T-helper 2 cell treated with Interferon-gamma antibody and Interleukin-4, amounts not matched to agents 5 μg/mL and 100 μg/mL, for 36 hours (primary cell): ENCODE measurements at regions not wholly inside any gene's neighbourhood (a gene's known extent, or its start where the extent isn't known, plus 50 kb on each side); places are given as distances from the start of the nearest gene placed in this dataset.
"Not testable (repeated sequence)": the region's sequence is repeated elsewhere in the genome, so short reads cannot be mapped to it uniquely, and the experiment has no call there.

Experiments
- DNase-seq: peaks from one replicate; pipeline ENCODE4 v3.0.0; 2021; ENCODE audit warnings: low spot score
- H3K27ac Mint-ChIP-seq: one replicate; pipeline ENCODE4 v1.8.0; 2021; ENCODE audit warnings: mild to moderate bottlenecking, mixed read lengths
- H3K27me3 Mint-ChIP-seq: one replicate; pipeline ENCODE4 v1.8.0; 2021; ENCODE audit warnings: low read depth, mixed read lengths
- H3K36me3 Mint-ChIP-seq: one replicate; pipeline ENCODE4 v1.8.0; 2021; ENCODE audit warnings: low read depth, mixed read lengths
- H3K4me1 Mint-ChIP-seq: one replicate; pipeline ENCODE4 v1.8.0; 2021; ENCODE audit warnings: low read depth, mixed read lengths
- H3K4me3 Mint-ChIP-seq: one replicate; pipeline ENCODE4 v1.8.0; 2022; ENCODE audit warnings: mild to moderate bottlenecking, moderate library complexity, mixed read lengths
- H3K9me3 Mint-ChIP-seq: one replicate; pipeline ENCODE4 v1.8.0; 2021; ENCODE audit warnings: mixed read lengths

DNA sequence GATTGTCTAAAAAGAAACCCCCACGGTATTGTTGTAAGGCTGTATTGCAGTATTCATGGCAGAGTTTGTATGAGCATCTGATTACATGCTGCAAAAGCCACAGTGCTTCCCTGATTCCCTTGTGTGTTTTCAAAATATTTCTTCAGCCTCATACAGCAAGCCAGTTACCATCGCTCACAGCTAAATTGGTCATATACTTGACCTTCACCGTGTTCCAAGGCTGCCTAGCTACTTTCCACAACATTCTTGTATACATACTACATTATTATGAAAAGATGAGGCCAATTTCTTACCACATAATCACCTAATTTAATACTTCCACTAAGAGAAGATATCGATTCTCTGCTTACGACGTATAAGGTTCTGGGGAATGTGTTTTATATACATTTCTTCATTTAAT is 576.3 kb upstream of the CNTNAP5 start:
- no peaks in the 10 kb centered on the region for H3K27me3 Mint-ChIP-seq
- H3K4me3 Mint-ChIP-seq, result no peak overlapping the region
- peaks cover 31% of the 10 kb centered on the region for H3K9me3 Mint-ChIP-seq
- H3K4me1 Mint-ChIP-seq, result no peaks in the 10 kb centered on the region
- DNase-seq, result no peak
- H3K36me3 Mint-ChIP-seq, result no peaks in the 10 kb centered on the region
- no peak overlapping the region for H3K27ac Mint-ChIP-seq

DNA sequence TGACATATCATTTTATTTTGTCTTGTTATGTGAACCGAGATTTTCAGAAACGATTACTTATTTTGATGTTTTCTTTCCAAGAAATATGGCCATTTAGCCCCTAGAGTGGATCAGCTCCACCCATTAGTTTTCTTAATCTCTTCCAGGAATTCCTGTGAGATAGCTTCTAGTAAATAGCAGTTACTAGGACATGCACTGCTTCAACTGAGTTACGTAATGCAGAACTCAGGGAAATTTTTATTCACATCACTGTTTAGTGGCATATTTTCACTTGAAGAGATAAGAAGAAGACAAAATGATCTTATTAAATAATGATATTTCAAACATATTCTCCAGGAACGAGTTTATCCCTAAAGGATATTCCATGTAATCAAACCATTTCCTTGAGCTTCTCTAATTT is 573.5 kb upstream of the CNTNAP5 start:
- DNase-seq, result no peak
- Mint-ChIP-seq H3K36me3 (no peaks in the 10 kb centered on the region), H3K4me1 (no peaks in the 10 kb centered on the region), H3K27ac (no peak overlapping the region), H3K27me3 (no peaks in the 10 kb centered on the region), H3K4me3 (no peak overlapping the region), H3K9me3 (peaks cover 39% of the 10 kb centered on the region)

DNA sequence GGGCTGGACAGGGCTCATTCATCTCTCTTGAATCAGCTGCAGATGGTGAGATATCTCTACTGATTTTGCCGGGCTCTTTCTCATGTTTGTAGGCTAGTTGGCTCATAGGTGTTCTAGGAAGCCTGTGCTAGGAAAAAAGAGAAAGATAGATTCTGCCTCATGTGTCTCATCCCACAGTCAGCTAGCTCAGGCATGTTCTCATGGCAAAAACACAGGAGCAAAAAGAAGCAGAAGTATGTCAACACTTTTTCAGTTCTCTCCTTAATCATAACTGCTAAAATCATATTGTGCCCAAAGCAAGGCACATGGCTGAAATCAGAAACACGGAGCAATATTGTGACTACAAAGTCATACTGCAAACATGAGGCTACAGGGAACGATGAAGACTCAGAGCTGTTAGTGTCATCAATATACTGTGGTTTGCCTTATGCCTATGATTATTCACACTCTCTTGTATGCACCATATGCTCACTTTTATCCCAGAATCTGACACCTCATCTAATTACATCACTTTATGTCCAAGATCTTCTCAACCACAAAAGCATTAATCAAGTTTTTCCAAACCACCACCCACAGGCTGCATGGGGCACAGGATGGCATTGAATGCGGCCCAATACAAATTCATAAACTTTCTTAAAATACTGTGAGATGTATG is 571.9 kb upstream of the CNTNAP5 start:
- Mint-ChIP-seq H3K27ac (no peak overlapping the region), H3K4me1 (no peaks in the 10 kb centered on the region), H3K4me3 (no peak overlapping the region), H3K36me3 (no peaks in the 10 kb centered on the region), H3K27me3 (no peaks in the 10 kb centered on the region), H3K9me3 (peaks cover 39% of the 10 kb centered on the region)
- no peak for DNase-seq

DNA sequence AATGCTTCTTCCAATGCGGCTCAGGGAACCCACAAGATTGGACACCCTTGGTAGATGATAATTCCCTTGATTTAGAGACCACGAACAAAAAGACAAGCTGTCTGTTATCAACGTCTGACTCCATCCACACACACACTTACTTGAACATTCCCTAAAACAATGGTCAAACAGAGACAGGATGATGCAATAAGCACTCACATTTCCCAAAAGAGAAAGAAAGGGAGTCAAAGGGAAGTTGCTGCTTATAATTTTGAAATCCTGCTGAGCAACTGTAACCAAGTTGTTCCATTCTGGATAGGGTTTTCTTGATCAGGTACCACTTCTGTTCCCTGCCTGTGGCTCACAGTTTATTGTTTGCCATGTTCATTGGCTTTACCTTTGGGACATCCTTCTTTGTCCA is 571.3 kb upstream of the CNTNAP5 start:
- no peaks in the 10 kb centered on the region for H3K4me1 Mint-ChIP-seq
- H3K27me3 Mint-ChIP-seq, result no peaks in the 10 kb centered on the region
- DNase-seq, result no peak
- H3K4me3 Mint-ChIP-seq, result no peak overlapping the region
- peaks cover 39% of the 10 kb centered on the region for H3K9me3 Mint-ChIP-seq
- H3K27ac Mint-ChIP-seq, result no peak overlapping the region
- H3K36me3 Mint-ChIP-seq, result no peaks in the 10 kb centered on the region

DNA sequence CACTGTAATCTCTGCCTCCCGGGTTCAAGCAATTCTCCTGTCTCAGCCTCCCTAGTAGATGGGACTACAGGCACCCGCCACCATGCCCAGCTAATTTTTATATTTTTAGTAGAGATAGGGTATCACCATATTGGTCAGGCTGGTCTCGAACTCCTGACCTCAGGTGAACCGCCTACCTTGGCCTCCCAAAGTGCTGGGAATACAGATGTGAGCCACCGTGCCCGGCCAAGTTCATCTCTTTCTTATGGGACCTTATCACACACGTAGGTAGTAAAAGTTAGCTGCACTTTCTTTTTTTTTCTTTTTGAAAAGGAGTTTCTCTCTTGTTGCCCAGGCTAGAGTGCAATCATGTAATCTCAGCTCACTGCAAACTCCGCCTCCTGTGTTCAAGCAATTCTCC is 569.9 kb upstream of the CNTNAP5 start:
- H3K27me3 Mint-ChIP-seq, H3K36me3 Mint-ChIP-seq, H3K27ac Mint-ChIP-seq, DNase-seq, H3K4me1 Mint-ChIP-seq, H3K4me3 Mint-ChIP-seq: not testable (repeated sequence)
- peaks cover 34% of the 10 kb centered on the region for H3K9me3 Mint-ChIP-seq

DNA sequence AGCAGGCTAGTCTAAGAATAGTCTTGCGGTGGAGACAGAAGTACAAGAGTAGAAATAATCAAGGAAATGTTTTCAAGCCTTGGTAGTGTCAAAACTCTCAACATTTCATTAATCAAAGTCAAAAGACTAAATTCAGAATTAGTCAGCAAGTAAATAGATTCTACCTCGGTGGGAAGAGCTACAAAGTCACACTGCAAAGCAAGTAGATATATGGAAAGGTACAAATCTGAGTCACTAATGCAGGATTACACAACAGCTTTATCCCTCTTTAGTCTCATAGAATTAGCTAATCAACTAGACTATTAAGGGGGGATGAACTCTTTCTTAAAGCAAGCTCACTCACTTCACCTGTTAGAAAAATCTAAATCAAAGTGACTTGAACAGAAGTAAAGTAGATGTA is 568.7 kb upstream of the CNTNAP5 start:
- no peak overlapping the region for H3K4me3 Mint-ChIP-seq
- no peaks in the 10 kb centered on the region for H3K36me3 Mint-ChIP-seq
- H3K27ac Mint-ChIP-seq, result no peak overlapping the region
- no peaks in the 10 kb centered on the region for H3K27me3 Mint-ChIP-seq
- peaks cover 35% of the 10 kb centered on the region for H3K9me3 Mint-ChIP-seq
- DNase-seq, result no peak
- no peaks in the 10 kb centered on the region for H3K4me1 Mint-ChIP-seq

DNA sequence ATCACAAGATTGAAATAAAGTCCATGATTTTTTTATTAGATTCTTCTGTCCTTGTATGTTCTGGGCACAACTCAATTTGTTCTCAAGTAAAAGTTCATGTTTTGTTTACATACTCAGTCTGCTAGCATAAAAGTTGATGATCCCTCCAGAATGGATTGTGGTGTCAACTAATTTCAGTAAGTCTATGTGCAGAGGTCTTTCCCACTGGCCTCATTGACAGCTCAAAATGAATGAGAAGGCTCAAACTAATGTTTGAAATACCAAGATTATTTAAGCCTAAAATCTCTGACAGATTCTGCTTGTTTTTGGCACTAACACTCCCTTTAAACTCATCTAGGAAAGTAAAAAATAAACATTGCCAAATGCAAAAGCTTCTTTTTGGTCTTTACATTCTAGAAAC is 561.2 kb upstream of the CNTNAP5 start:
- Mint-ChIP-seq H3K27ac (no peak overlapping the region), H3K4me3 (no peak overlapping the region), H3K9me3 (peaks cover 22% of the 10 kb centered on the region), H3K36me3 (no peaks in the 10 kb centered on the region), H3K4me1 (no peaks in the 10 kb centered on the region), H3K27me3 (no peaks in the 10 kb centered on the region)
- no peak for DNase-seq

DNA sequence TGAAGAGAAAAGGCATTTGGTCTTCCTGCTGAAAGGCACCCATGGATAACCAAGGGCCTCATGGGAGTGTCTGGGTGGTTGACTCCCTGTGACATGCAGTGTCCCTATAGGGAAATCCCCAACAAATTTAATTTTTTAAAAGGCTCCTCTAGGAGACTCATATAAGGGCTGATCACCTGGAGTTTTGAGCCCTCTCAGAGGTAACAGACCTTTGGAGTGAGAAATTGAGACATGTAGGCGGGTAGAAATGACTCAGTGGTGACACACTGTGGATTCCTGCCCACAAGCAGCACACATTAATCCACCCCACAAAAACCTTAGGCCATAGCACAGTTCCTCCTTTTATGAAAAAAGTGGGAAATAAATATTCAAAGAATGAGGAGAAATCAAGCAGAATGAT is 557.0 kb upstream of the CNTNAP5 start:
- Mint-ChIP-seq H3K4me3 (no peak overlapping the region), H3K27me3 (no peaks in the 10 kb centered on the region), H3K36me3 (no peaks in the 10 kb centered on the region), H3K27ac (no peak overlapping the region), H3K9me3 (peaks cover 21% of the 10 kb centered on the region), H3K4me1 (no peaks in the 10 kb centered on the region)
- DNase-seq, result no peak

DNA sequence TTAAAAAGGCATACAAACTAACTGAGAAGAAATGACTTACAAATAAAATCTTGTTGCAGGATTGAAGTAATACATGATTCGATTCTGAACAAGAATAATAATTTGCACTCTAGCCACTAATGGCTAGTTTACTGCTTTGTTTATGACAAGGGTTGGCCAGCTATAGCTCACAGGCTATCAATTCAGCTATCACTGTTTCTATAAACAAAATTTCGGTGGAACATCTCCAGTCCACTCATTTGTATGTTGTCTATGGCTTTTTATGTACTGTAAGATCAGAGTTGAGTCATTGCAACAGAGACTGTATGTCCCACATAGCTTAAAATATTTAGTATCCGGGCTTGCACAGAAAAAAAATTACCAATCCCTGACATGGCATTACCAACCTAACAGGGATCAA is 543.7 kb upstream of the CNTNAP5 start:
- peaks cover 36% of the 10 kb centered on the region for H3K9me3 Mint-ChIP-seq
- no peak overlapping the region for H3K27ac Mint-ChIP-seq
- no peak for DNase-seq

DNA sequence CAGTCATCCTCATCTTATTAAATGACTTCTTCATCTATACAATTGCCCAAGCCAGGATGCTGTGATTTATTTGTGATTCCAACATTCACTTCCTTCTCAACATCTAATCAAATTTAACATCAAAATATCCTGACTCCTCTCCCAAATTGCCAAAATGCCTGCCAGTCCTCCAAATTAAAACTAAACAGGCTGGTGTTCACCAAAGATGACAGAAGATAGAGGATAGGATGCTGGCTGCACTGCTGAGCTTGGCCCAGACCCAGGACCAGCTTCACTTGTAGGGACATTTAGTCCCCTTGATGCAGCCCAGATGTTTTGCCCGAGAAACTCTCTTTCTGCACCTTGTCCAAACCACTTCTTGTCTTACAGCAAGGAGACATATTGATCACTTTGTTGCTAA is 540.0 kb upstream of the CNTNAP5 start:
- H3K27me3 Mint-ChIP-seq, result no peaks in the 10 kb centered on the region
- no peak overlapping the region for H3K4me3 Mint-ChIP-seq
- no peaks in the 10 kb centered on the region for H3K4me1 Mint-ChIP-seq
- H3K36me3 Mint-ChIP-seq, result no peaks in the 10 kb centered on the region
- no peak for DNase-seq
- no peak overlapping the region for H3K27ac Mint-ChIP-seq
- H3K9me3 Mint-ChIP-seq, result peaks cover 29% of the 10 kb centered on the region

More for the DNA sequence above, 543.7 kb upstream of the CNTNAP5 start:
- H3K4me1 Mint-ChIP-seq, result no peaks in the 10 kb centered on the region
- no peak overlapping the region for H3K4me3 Mint-ChIP-seq
- H3K36me3 Mint-ChIP-seq, result no peaks in the 10 kb centered on the region
- H3K27me3 Mint-ChIP-seq, result no peaks in the 10 kb centered on the region

DNA sequence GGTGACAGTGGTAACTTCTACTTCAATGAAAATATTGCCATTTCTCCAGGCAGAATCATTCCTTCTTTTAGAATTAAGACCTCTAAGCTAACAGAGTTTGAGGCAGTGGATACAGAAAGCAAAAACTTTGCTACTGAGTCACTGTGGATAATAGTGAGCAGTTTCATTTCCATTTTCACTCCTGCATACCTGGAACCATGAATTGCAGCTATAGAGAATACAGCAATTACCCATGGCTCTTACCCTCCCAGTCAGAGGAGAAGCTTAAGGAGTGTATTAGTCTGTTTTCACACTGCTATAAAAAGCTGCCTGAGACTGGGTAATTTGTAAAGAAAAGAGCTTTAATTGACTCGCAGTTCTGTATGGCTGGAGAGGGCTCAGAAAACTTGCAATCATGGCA is 531.4 kb upstream of the CNTNAP5 start:
- no peaks in the 10 kb centered on the region for H3K36me3 Mint-ChIP-seq
- no peak overlapping the region for H3K4me3 Mint-ChIP-seq
- no peaks in the 10 kb centered on the region for H3K27me3 Mint-ChIP-seq
- H3K27ac Mint-ChIP-seq, result no peak overlapping the region
- DNase-seq, result no peak
- H3K4me1 Mint-ChIP-seq, result no peaks in the 10 kb centered on the region
- peaks cover 28% of the 10 kb centered on the region for H3K9me3 Mint-ChIP-seq

DNA sequence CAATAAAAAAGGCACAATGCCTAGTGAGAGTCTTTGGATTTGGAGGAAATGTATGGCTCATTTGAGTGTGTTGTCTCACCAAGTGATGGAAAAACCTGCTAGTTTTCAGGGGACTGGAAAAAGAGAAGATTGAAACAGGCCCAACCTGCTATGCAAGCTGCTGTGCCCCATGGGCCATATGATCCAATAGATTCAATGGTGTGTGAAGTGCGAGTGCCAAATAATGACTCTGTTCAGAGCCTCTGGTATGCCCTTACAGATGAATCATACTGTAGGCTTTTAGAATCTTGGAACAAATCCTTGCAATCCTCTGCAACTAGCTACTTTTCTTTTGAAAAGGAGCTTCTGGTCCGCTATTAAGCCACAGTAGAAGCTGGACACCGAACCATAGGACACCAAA is 529.8 kb upstream of the CNTNAP5 start:
- no peaks in the 10 kb centered on the region for H3K4me1 Mint-ChIP-seq
- DNase-seq, result no peak
- H3K9me3 Mint-ChIP-seq, result peaks cover 30% of the 10 kb centered on the region
- no peak overlapping the region for H3K27ac Mint-ChIP-seq
- H3K27me3 Mint-ChIP-seq, result no peaks in the 10 kb centered on the region
- no peaks in the 10 kb centered on the region for H3K36me3 Mint-ChIP-seq
- no peak overlapping the region for H3K4me3 Mint-ChIP-seq

DNA sequence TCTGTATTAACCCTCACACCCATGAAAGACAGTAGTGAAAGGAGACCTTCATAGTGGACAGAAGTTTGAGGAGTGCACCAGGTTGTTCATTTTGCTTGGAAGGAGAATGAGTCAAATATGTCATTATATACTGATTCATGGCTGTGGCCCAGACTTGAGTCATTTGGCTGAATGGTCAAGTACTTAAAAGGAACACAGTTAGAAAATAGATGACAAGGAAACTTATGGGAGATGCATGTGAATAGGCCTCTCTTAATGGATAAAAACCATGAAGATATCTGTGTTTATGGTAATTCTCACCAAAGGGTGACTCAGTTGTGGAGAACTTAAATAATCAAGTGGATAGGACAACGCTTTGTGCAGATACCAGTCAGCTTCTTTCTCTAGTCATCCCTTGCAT is 524.7 kb upstream of the CNTNAP5 start:
- Mint-ChIP-seq H3K4me1 (no peaks in the 10 kb centered on the region), H3K36me3 (no peaks in the 10 kb centered on the region), H3K9me3 (peaks cover 22% of the 10 kb centered on the region), H3K4me3 (no peak overlapping the region), H3K27me3 (no peaks in the 10 kb centered on the region), H3K27ac (no peak overlapping the region)
- no peak for DNase-seq

DNA sequence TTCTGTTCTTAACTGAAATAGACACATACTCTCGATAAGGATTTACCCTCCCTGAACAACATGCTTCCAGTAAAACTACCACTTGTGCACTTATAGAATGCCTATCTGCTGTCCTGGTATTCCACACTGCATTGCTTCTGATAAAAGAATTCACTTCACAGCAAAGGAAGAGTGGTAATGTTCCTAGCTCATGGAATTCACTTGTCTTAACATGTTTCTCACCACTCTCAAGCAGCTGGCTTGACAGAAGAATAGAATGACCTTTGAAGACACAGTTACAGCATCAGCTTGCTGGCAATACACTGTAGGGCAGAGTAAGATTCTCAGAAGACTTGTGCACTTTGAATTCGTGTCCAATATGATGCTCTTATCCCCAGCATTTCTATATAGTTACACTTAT is 524.1 kb upstream of the CNTNAP5 start:
- no peak for DNase-seq
- Mint-ChIP-seq H3K36me3 (no peaks in the 10 kb centered on the region), H3K9me3 (peaks cover 22% of the 10 kb centered on the region), H3K4me1 (no peaks in the 10 kb centered on the region), H3K27ac (no peak overlapping the region), H3K4me3 (no peak overlapping the region), H3K27me3 (no peaks in the 10 kb centered on the region)

DNA sequence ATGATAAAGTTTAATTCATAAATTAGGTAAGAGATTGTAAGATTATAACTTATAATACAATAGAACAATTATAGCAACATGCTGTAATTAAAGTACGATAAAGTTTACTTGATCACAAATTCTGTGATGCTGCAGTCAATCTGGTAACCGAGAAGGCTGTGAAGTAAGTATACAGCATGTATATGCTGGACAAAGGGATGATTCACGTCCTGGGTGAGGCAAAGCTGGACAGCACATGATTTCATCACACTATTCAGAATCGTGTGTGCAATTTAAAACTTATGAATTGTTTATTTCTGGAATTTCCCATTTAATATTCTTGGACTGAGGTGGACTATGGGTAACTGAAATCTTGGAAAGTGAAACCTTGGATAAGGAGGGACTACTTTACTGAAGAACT is 522.2 kb upstream of the CNTNAP5 start:
- no peaks in the 10 kb centered on the region for H3K36me3 Mint-ChIP-seq
- H3K4me3 Mint-ChIP-seq, result no peak overlapping the region
- no peaks in the 10 kb centered on the region for H3K27me3 Mint-ChIP-seq
- no peak for DNase-seq
- H3K27ac Mint-ChIP-seq, result no peak overlapping the region
- H3K9me3 Mint-ChIP-seq, result peaks cover 14% of the 10 kb centered on the region
- H3K4me1 Mint-ChIP-seq, result no peaks in the 10 kb centered on the region
